ENCODE measurements at regions not wholly inside any gene's neighbourhood (a gene's known extent, or its start where the extent isn't known, plus 50 kb on each side); places are given as distances from the start of the nearest gene placed in this dataset.

DNA sequence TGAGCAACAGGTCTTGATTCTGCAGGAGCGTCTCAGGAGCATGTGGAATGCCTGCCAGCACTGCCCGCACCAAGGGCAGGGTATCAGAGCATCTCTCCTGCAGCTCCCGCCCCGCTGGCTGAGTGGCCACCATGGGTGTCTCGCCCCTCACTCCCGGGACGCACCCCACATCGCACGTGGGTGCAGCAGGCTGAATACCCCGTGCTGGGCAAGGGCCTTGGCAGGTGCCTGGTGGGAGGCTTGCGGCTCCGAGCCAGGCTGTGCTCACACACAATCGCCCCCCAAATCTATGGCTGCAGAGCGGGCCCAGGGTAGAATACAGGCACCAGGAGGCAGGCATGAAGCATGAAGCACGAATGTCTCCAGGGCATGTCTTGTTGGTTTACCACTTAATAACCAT lies 103.9 kb upstream of the TMEM132D start:
- no peak for TF ChIP-seq CTCF (IDR thresholded peaks at IDR 0.05; ENCODE audit: poor library complexity, severe bottlenecking)
- TF ChIP-seq, protein P1, sequence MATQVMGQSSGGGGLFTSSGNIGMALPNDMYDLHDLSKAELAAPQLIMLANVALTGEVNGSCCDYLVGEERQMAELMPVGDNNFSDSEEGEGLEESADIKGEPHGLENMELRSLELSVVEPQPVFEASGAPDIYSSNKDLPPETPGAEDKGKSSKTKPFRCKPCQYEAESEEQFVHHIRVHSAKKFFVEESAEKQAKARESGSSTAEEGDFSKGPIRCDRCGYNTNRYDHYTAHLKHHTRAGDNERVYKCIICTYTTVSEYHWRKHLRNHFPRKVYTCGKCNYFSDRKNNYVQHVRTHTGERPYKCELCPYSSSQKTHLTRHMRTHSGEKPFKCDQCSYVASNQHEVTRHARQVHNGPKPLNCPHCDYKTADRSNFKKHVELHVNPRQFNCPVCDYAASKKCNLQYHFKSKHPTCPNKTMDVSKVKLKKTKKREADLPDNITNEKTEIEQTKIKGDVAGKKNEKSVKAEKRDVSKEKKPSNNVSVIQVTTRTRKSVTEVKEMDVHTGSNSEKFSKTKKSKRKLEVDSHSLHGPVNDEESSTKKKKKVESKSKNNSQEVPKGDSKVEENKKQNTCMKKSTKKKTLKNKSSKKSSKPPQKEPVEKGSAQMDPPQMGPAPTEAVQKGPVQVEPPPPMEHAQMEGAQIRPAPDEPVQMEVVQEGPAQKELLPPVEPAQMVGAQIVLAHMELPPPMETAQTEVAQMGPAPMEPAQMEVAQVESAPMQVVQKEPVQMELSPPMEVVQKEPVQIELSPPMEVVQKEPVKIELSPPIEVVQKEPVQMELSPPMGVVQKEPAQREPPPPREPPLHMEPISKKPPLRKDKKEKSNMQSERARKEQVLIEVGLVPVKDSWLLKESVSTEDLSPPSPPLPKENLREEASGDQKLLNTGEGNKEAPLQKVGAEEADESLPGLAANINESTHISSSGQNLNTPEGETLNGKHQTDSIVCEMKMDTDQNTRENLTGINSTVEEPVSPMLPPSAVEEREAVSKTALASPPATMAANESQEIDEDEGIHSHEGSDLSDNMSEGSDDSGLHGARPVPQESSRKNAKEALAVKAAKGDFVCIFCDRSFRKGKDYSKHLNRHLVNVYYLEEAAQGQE (IDR thresholded peaks at IDR 0.05; ENCODE audit: borderline replicate concordance), result no peak
- no peak for TF ChIP-seq EZH2 (IDR thresholded peaks at IDR 0.05; ENCODE audit: borderline replicate concordance, insufficient read depth, low read length, poor library complexity, severe bottlenecking)
- TF ChIP-seq POLR2AphosphoS5 (IDR thresholded peaks at IDR 0.05), result no peak
- no peak for TF ChIP-seq RAD21 (conservative IDR thresholded peaks at IDR 0.05)
- TF ChIP-seq EP300 (conservative IDR thresholded peaks at IDR 0.05; ENCODE audit: poor library complexity, severe bottlenecking), result no peak
- TF ChIP-seq SMC3 (conservative IDR thresholded peaks at IDR 0.05; ENCODE audit: poor library complexity), result no peak
- no peak for TF ChIP-seq TAF1 (IDR thresholded peaks at IDR 0.05; ENCODE audit: low read depth)

Data from neural cell (in vitro differentiated cells).